GM19099 (cell line): ENCODE measurements at regions not wholly inside any gene's neighbourhood (a gene's known extent, or its start where the extent isn't known, plus 50 kb on each side); places are given as distances from the start of the nearest gene placed in this dataset.

Source experiments
- POLR2A ChIP-seq: IDR thresholded peaks from 3 replicates; pipeline ENCODE4 v1.6.1; 2011; ENCODE audit warnings: low read depth; ENCODE audit not compliant: insufficient read length; ENCODE audit errors: extremely low read depth

DNA sequence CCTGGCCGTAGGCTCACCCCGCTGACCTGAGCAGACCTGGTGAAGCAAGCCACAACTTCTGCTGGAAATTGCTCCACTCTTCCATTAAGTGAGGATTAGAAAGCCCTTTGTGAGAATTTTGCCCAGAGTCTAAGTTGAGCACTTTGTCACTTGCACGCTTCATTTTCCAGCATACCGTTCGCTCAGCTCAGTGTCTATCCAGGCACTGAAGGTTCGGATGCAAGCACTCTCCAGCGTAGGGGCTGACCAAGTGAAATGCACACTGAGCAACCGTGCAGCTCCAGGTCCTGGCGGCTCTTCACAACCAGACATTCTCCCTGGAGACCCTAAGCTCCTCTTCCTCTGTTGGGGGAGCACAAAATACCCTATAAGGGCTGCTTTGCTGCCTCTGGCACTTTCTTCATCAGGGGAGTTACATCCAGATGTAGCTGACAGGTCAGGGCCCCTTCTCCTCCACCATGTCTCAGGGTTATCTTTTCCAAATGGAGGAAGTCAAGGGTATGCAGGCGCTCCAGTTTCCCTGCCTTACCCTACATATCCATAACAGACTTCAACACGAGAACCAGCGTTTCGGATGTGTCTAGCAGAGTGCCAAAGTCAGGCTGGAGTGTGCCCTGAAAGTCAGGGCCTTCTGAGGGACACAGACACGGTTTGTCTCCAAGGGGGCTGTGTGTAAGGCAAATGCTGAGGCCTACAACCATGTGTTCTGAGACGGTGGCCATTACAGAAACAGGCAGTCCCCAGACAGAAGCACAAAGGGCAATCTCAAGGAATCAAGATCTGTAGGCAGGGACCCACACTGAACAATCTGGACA is 146.7 kb upstream of the AFDN start:
- TF ChIP-seq POLR2A, result no peak

GRCh38 chr6:167680605-167681149 is 146.0 kb upstream of the AFDN start:
- TF ChIP-seq POLR2A, result no peak

- no peak for TF ChIP-seq POLR2A
Measured at GRCh38 chr6:167682125-167682524, 144.6 kb upstream of the AFDN start.

DNA sequence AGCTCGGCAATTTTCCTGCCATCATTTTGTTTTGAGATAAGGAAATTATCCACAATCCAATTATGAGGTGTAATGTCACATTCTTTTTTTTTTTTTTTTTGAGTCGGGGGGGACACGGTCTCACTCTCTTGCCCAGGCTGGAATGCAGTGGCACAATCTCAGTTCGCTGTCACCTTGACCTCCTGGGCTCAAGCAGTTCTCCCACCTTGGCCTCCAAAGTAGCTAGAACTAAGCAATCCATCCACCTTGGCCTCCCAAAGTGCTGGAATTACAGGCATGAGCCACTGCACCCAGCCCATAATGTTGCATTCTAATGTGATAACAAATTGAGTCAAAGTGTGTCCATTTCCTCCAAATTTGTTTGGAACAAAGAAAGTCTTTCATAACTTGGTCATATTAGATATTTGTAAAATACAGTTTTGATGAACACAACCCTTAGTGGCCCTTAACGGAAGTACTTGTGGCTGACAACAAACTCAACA is 144.1 kb upstream of the AFDN start:
- no peak for TF ChIP-seq POLR2A

DNA sequence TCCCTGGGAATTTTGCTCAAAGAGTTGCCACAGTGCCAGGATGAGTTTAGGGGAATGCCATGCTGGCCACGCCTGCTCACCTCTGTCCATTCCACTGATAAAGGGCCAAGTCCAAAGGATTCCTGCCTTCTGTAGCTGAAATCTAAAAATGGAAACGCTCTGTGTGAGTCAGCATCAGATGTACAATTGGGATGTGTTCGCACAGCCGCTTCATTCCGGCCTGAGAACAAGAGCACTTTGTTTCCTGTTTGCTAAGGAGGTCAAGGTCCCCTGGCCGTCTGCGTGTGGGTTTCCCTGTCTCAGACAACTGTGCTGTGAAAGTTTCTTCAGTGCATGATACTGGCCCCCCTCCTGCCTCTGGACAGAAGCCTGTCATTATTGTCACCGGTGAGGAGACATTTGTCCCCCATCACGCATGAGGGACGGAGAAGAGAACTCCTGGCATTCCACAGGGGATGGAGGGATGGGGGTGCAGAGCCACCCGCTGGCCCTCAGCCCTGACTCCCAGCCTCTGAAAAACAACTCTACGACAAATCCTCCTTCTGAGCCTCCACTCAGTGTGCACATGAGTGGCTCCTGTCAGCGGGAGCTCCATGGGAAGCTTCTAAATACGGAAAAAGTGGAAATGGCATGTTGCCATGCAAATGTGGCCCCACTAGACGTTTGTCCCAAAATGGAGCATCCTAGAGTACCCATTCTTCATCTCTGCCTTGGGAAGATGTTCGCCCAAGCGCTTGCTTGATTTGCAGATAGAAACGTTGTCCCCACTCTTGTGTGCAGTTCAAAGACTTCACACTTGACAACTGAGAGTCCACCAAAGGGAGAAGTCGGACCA is 143.5 kb upstream of the AFDN start:
- no peak for TF ChIP-seq POLR2A

DNA sequence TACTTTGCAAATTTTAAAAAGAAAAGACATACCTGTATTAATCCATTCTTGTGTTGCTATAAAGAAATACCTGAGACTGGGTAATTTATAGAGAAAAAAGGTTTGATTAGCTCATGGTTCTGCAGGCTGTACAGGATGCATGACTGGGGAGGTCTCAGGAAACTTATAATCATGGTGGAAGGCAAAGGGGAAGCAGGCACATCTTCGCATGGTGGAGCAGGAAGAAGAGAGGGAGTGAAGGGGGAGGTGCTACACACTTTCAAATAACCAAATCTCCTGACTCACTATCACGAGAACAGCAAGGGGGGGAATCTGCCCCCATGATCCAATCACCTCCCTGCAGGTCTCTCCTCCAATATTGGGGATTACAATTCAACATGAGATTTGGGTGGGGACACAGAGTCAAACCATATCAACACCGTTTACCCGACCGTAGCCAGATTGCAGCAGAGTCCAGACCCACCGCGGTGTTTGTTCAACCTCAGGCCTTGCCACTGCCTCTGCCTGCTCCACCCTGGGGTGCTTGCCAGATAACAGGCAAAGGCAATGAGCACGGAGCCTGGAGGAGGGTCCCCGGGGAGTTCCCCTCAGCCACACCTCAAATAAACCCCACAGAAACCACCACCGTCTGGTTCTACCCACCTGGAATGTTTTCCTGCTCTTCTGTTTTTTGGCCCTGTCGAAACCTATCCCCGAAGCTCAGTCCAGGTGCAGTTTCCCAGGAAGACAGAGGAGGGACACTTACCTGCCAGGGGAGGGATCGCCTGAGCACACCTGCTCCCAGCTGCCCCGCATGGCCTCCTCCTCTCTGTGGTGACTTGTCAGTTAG is 142.2 kb upstream of the AFDN start:
- no peak for TF ChIP-seq POLR2A

GRCh38 chr6:167685654-167686053 is 141.1 kb upstream of the AFDN start:
- TF ChIP-seq POLR2A, result no peak

DNA sequence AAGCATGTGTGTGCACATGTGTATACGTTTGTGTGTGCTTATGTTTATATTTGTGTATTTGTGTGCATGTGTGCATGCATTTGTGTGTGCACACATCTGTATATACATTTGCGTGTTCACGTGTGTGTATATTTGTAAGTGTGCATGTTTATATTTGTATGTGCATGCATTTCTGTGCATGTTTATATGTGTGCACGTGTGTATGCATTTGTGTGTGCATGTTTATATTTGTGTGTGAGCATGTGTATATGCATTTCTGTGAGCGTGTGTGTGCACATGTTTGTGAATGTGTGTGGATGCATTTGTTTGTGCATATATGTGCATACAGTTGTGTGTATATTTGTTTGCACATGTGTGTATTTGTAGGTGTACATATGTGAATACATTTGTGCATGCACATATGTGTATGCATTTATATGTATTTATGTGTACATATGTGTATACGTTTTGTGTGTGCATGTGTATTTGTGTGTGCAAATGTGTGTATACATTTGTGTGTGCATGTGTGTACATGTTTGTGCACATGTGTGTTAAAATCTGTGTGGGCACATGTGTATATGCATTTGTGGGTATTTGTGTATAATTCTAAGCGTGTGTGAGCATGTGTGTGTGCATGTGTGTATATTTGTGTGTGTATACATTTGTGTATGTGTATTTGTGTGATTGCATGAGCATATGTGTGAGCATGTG is 140.4 kb upstream of the AFDN start:
- TF ChIP-seq POLR2A, result no peak

- TF ChIP-seq POLR2A, result no peak
Measured at GRCh38 chr6:167687116-167687725, 139.5 kb upstream of the AFDN start.

DNA sequence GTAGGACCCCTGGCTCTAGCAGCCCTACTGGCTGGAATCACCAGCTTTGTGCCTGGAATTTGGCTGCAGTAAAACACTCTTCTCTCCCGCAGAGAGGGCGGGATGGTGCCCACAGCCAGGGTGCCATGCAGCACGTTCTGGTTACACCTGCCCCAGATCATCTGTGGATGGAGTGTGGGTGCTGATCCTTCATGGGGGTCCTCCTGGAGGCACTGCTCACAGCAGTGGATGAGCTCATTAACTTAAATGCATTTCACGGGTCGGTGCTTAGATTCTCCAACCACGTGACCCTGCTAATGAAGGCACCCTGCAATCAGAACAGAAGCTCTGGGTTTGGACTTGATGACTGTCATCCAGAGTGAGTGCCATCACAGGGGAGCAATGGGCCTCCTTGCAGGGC is 138.6 kb upstream of the AFDN start:
- TF ChIP-seq POLR2A, result no peak

- no peak for TF ChIP-seq POLR2A
Measured at GRCh38 chr6:167689278-167689677, 137.4 kb upstream of the AFDN start.

DNA sequence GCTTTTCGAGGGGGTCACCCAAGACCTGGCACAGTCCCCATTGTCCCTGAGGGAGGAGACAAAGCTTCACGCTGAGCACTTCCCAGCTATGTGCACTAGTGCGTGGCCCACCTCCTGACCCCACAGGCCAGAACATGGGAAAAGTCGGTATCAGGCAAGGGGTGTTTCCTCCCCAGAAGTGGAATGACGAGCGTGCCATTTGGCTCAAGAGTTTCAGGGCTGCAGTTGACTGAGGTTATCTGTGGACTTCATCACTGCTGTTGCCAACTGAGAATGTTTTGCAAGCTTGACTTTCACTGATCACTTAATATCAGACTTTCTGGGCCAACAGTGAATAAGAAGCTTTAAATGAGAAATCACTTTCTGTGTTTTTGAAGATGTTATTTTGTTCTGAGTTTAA is 137.0 kb upstream of the AFDN start:
- no peak for TF ChIP-seq POLR2A

- TF ChIP-seq POLR2A, result no peak
Measured at GRCh38 chr6:167690931-167691330, 135.8 kb upstream of the AFDN start.
